Fibroblast of peridontal ligament (primary cell): ENCODE measurements at regions not wholly inside any gene's neighbourhood (a gene's known extent, or its start where the extent isn't known, plus 50 kb on each side); places are given as distances from the start of the nearest gene placed in this dataset.

Source experiments
- DNase-seq: peaks from one replicate; pipeline ENCODE4 v3.0.0-alpha.2; 2010; ENCODE audit errors: extremely low read depth

DNA sequence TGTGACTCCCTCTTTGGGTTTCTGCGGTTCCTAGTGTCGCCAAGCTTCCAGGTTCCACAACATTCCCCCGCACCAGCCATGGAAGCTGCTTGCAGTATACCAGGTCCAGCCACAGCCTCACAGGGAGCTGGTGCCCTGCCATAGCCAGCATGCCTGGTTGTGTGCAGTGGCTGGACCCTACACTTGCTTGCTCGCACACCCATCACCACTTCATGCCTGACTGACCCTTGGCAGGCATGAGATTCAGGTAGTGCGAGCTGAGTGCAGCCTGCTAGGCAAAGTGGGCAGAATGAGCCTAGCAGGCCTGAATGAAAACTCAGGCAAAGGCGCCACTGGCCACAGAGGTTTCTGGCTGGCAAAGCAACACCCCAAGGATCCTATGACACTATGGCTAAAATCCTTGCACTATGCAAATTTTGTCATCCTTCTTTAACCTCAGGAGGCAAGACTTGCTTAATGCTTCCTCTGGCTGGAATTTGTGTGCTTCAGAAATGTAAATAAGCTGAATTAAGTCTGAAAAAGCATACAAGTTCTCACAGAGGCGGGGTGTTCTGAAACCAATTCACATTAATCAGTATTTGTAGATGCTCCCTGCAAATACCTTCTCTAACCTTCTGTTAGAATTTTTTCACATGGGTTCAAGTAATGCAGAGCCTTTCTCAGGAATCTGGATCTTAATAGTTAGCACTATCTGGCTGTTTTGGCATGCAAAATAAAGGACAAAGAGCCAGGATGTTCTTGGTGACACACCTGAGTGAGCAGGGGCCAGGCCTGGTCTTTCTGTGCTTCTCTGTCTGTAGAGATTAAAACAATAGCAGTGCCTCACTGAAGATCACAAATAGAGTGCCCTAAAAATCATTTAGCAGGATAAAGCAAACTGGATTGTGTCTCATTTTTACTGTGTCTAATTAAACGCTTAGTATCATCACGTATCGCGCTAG lies 256.9 kb downstream of the GPATCH2 start:
- DNase-seq: no peak

GRCh38 chr1:217372049-217372970 lies 258.6 kb downstream of the GPATCH2 start:
- DNase-seq: no peak

GRCh38 chr1:217370757-217371156 lies 260.1 kb downstream of the GPATCH2 start:
- DNase-seq: no peak

DNA sequence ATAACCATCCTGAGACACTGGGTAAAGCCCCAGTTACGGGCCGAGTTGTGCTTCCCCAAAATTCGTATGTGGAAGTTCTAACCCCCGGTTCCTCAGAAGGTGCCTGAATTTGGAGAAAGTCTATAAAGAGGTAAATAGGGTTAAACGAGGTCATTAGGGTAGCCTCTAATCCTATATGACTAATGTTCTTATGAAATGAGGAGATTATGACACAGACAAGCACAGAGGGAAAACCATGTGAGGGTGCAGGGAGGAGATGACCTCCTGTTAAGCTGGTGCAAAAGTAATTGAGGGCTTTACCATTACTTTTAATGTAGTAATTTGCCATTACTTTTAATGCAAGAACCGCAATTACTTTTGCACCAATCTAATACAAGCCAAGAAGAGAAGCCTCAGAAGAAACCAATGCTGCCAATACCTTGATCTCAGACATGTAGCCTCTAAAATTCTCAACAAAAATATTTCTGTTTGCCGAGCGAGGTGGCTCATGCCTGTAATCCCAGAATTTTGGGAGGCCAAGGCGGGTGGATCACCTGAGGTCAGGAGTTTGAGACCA lies 260.8 kb downstream of the GPATCH2 start:
- DNase-seq: no peak

- no peak for DNase-seq
These were observed 261.5 kb downstream of the GPATCH2 start for GRCh38 chr1:217369271-217369981.

- no peak for DNase-seq
These were observed 266.7 kb downstream of the GPATCH2 start for GRCh38 chr1:217364220-217364619.

DNA sequence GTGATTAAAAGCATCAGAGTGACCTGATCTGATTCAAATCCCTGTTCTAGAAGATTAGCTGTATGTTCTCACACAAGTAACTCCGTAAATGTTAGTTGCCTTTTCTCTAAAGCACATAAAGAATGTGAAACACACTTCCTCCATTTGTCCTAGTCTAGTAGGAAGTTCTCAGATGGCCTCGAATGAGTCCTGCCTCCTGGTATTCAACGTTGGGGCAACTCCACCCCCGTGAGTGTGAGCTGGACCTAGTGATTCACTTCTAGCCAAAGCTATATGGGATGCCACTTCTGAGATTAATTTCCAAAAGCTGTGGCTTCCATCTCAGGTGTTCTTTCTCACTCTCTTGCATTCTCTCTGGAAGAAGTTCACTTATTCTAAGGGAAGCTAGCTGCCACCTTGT lies 267.6 kb downstream of the GPATCH2 start:
- DNase-seq: no peak

GRCh38 chr1:217360510-217360909 lies 270.4 kb downstream of the GPATCH2 start:
- no peak for DNase-seq

DNA sequence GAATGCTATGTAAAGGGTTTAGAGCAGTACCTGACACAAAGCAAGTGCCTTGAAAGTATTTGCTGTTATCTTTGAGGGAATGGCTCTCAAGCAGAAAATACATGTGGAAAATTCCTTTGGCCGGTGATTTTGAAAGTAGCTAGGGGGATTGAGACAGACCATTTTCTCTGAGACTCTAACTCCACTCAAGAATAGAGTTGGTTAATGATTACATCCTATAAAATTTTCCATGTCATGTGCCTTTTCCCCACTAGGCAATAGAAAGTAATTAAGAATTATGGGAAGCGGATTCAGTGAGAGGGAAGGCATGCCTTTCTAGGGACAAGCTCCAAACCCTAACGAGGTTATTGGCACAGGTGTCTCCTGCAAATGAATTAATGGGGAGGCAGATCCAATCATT lies 276.0 kb downstream of the GPATCH2 start:
- no peak for DNase-seq

GRCh38 chr1:217348960-217349664 lies 281.8 kb downstream of the GPATCH2 start:
- no peak for DNase-seq

GRCh38 chr1:217344712-217345111 lies 286.2 kb downstream of the GPATCH2 start:
- DNase-seq: no peak

GRCh38 chr1:217343907-217344306 lies 287.0 kb downstream of the GPATCH2 start:
- DNase-seq: no peak

DNA sequence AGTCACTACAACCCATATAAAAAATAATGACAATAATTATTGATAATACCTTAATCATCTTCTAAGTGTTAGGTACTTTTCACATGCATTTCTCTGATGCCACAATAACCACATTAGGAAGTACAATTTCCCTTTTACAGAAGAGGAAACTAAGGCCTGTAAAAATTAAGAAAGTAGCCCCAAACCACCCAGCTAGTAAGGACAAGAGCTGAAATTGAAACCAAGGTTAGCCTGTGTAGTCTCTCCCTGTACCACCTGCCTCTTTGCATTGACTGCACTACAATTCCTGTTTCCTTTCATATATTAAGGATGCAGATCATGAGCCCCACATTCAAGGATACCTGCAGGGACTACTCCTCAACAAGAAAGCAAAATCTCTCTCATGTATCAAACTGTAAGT lies 288.8 kb downstream of the GPATCH2 start:
- no peak for DNase-seq

GRCh38 chr1:217336724-217337123 lies 294.2 kb downstream of the GPATCH2 start:
- no peak for DNase-seq

DNA sequence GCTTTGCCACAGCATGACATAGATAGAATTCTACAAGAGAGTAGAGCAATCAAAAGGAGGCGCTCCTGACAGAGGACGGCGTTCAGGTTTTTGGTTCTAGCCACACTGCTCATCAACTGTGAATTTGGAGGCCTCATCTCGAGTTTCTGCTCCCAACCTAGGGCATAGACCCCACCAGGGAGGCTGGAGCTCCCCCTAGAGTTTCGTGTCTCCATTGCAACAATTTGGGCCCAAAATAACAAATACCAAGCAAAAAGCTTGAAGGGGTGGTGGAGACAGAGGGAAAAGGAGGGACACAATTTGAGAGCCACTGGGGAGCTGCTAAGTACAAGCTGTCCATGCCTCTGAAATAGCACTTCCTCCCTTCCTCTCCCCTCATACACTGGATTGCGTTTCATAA lies 297.0 kb downstream of the GPATCH2 start:
- DNase-seq: no peak

GRCh38 chr1:217332431-217333065 lies 298.3 kb downstream of the GPATCH2 start:
- no peak for DNase-seq

GRCh38 chr1:217331698-217332097 lies 299.2 kb downstream of the GPATCH2 start:
- DNase-seq: no peak

- no peak for DNase-seq
These were observed 303.0 kb downstream of the GPATCH2 start for GRCh38 chr1:217327901-217328300.

- no peak for DNase-seq
These were observed 308.1 kb downstream of the GPATCH2 start for GRCh38 chr1:217322834-217323233.

- DNase-seq: no peak
These were observed 315.5 kb downstream of the GPATCH2 start for GRCh38 chr1:217315346-217315745.
